GM10266 (cell line): ENCODE measurements at regions not wholly inside any gene's neighbourhood (a gene's known extent, or its start where the extent isn't known, plus 50 kb on each side); places are given as distances from the start of the nearest gene placed in this dataset.

Source experiments
- DNase-seq: peaks from one replicate; pipeline ENCODE4 v3.0.0; 2012; ENCODE audit errors: extremely low spot score
- TF ChIP-seq, protein P1 (sequence below): IDR thresholded peaks from 2 replicates; pipeline ENCODE4 v1.5.1; 2012; ENCODE audit warnings: mild to moderate bottlenecking, low read depth; ENCODE audit not compliant: control insufficient read depth, insufficient read depth; ENCODE audit errors: missing control alignments

DNA sequence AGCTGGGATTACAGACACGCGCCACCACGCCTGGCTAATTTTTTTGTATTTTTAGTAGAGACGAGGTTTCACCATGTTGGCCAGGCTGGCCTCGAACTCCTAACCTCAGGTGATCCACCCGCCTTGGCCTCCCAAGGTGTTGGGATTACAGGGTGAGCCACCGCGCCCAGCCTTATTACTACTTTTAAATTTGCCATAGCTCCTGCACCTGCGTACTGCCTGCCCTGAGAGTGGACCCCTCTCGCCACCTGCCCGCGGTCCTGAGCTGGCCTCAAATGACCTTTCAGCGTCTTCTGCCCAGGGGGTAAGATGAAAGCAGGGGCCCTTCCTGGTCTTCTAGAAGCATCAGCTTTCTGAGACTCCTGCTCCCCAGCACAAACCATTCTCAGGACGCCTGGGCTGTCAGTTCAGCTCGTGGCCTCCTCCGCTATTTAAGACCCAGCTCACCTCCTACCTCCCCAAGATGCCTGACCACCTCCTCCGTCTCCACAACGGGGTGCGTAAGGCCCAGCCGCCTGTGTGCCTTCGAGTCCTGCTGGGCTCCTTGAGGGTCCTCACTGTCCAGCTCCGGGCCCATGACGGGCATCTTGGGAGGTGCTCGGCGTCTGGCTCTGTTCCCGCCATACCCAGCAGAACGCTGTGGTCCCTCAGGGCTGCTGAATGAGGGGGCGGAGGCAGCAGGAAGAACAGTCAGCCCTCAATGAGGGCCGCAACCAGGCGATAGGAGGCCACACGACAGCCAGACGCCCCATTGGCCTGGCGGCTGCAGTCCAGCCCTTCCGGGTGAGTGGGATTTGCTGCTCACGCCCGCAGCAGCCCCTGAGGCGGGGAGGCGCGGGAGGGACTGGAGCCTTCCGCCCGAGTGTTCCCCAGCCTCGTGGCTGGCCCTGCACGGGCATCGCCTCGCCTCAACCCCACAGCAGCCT is 266.6 kb downstream of the TFCP2L1 start:
- DNase-seq, result no peak
- TF ChIP-seq, protein P1, sequence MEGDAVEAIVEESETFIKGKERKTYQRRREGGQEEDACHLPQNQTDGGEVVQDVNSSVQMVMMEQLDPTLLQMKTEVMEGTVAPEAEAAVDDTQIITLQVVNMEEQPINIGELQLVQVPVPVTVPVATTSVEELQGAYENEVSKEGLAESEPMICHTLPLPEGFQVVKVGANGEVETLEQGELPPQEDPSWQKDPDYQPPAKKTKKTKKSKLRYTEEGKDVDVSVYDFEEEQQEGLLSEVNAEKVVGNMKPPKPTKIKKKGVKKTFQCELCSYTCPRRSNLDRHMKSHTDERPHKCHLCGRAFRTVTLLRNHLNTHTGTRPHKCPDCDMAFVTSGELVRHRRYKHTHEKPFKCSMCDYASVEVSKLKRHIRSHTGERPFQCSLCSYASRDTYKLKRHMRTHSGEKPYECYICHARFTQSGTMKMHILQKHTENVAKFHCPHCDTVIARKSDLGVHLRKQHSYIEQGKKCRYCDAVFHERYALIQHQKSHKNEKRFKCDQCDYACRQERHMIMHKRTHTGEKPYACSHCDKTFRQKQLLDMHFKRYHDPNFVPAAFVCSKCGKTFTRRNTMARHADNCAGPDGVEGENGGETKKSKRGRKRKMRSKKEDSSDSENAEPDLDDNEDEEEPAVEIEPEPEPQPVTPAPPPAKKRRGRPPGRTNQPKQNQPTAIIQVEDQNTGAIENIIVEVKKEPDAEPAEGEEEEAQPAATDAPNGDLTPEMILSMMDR, result no peak

- TF ChIP-seq, protein P1, result no peak
- no peak for DNase-seq
These were observed 265.9 kb downstream of the TFCP2L1 start for GRCh38 chr2:121019071-121019470.

DNA sequence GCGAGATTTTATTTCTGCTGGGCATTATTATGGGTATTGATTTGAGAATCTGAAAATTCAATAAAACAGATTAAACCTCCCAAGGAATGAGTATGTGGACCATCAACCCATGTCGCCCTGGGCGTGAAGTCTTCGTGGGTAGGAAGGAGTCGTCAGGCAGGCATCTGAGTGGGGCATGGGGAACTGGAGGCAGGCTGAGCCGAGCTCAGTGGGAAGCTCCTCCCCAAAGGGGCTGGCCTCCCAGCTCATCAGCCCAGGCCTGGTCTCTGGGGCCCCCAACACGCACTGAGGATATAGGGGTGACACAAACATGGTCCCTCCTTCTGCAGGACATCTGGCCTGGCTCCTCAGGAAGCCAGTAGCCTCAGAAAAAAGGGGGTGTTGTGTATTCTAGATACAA is 265.2 kb downstream of the TFCP2L1 start:
- DNase-seq, result no peak
- TF ChIP-seq, protein P1, result no peak

DNA sequence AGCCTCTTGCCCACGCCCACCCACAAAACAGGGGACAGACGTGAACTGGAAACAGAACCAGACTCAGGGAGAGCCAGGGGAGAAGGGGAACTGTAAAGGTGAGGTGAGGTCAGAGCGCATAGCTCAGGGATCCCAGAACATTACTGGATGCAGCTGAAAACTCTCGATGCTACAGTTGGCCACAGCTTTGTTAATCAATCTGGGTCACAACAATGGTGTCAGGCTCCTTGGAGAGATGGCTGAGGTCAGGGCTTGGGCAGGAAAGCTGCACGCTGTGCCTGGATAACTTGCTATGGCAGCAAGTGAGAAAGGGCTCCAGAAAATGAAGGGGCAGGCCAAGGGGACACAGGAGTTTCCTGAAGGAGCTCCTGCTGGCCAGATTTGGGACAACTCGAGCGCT is 263.3 kb downstream of the TFCP2L1 start:
- DNase-seq, result no peak
- TF ChIP-seq, protein P1, result no peak

- DNase-seq, result no peak
- TF ChIP-seq, protein P1, result no peak
These were observed 256.4 kb downstream of the TFCP2L1 start for GRCh38 chr2:121028577-121028976.

- no peak for DNase-seq
- TF ChIP-seq, protein P1, result no peak
These were observed 254.5 kb downstream of the TFCP2L1 start for GRCh38 chr2:121030523-121030922.
